Body of pancreas (tissue), 4 donors: ENCODE measurements at regions not wholly inside any gene's neighbourhood (a gene's known extent, or its start where the extent isn't known, plus 50 kb on each side); places are given as distances from the start of the nearest gene placed in this dataset.

Experiments
- CTCF ChIP-seq, 7 experiments: fragments of 450-650 bp in 4 of 7; fragments of 200-600 bp in 3 of 7; sonication (generic) in 3 of 7; IDR thresholded peaks; one replicate each; pipeline ENCODE4 v1.5.1; 2016 to 2019; ENCODE audit warnings: antibody characterized with exemption in 7 of 7
- POLR2A ChIP-seq, 3 donors: fragments of 450-650 bp; IDR thresholded peaks; one replicate each; pipeline ENCODE4 v1.6.1; 2016; ENCODE audit warnings: antibody characterized with exemption in 3 of 3, mild to moderate bottlenecking in 2 of 3

- TF ChIP-seq POLR2A (IDR thresholded peaks at IDR 0.05) (no peak), CTCF (IDR thresholded peaks at IDR 0.05) (no peak)
Measured at GRCh38 chr16:49944221-49944620, 80.8 kb upstream of the CNEP1R1 start.
